OCI-LY3 (cell line): ENCODE measurements at regions not wholly inside any gene's neighbourhood (a gene's known extent, or its start where the extent isn't known, plus 50 kb on each side); places are given as distances from the start of the nearest gene placed in this dataset.

Experiments used
- EZH2phosphoT487 ChIP-seq: fragments of 200-600 bp; shearing (Covaris generic); IDR thresholded peaks from 2 replicates; pipeline ENCODE4 v1.6.1; 2018; ENCODE audit warnings: antibody characterized with exemption, mixed run types, low read depth
- TF ChIP-seq, protein P1 (sequence below): fragments of 200-600, 300-600 bp; sonication (generic); IDR thresholded peaks from 2 replicates; pipeline ENCODE4 v1.5.1; 2014; ENCODE audit warnings: antibody characterized with exemption, low read length, low read depth

GRCh38 chr10:111956841-111957240 is 226.7 kb downstream of the GPAM start:
- TF ChIP-seq, protein P1, sequence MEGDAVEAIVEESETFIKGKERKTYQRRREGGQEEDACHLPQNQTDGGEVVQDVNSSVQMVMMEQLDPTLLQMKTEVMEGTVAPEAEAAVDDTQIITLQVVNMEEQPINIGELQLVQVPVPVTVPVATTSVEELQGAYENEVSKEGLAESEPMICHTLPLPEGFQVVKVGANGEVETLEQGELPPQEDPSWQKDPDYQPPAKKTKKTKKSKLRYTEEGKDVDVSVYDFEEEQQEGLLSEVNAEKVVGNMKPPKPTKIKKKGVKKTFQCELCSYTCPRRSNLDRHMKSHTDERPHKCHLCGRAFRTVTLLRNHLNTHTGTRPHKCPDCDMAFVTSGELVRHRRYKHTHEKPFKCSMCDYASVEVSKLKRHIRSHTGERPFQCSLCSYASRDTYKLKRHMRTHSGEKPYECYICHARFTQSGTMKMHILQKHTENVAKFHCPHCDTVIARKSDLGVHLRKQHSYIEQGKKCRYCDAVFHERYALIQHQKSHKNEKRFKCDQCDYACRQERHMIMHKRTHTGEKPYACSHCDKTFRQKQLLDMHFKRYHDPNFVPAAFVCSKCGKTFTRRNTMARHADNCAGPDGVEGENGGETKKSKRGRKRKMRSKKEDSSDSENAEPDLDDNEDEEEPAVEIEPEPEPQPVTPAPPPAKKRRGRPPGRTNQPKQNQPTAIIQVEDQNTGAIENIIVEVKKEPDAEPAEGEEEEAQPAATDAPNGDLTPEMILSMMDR = no peak
- TF ChIP-seq EZH2phosphoT487 = no peak
